Mucosa of rectum (tissue), 2 donors: ENCODE measurements at regions not wholly inside any gene's neighbourhood (a gene's known extent, or its start where the extent isn't known, plus 50 kb on each side); places are given as distances from the start of the nearest gene placed in this dataset.

Source experiments
- H3K27ac ChIP-seq, 2 donors: one replicate each; pipeline ENCODE4 v1.7.0; 2013; ENCODE audit warnings: inconsistent platforms in 2 of 2, low read depth in 2 of 2, low read length in 2 of 2
- H3K27me3 ChIP-seq, 2 donors: one replicate each; pipeline ENCODE4 v1.7.0; 2013; ENCODE audit warnings: low read length in 2 of 2; ENCODE audit not compliant: control insufficient read depth in 2 of 2, insufficient read depth in 2 of 2
- H3K36me3 ChIP-seq, 2 donors: one replicate each; pipeline ENCODE4 v1.7.0; 2013; ENCODE audit warnings: low read length in 2 of 2; ENCODE audit not compliant: control insufficient read depth in 2 of 2, insufficient read depth in 2 of 2
- H3K4me1 ChIP-seq, 2 donors: one replicate each; pipeline ENCODE4 v1.7.0; 2013; ENCODE audit warnings: low read length in 2 of 2, mild to moderate bottlenecking in 1 of 2; ENCODE audit not compliant: control insufficient read depth in 2 of 2, insufficient read depth in 2 of 2
- H3K4me3 ChIP-seq, 2 donors: one replicate each; pipeline ENCODE4 v1.7.0; 2013; ENCODE audit warnings: low read length in 2 of 2
- H3K9ac ChIP-seq, 2 donors: one replicate each; pipeline ENCODE4 v1.7.0; 2013; ENCODE audit warnings: low read length in 2 of 2, low read depth in 1 of 2, mild to moderate bottlenecking in 1 of 2
- H3K9me3 ChIP-seq, 2 donors: one replicate each; pipeline ENCODE4 v1.7.0; 2013; ENCODE audit warnings: low read length in 2 of 2; ENCODE audit not compliant: control insufficient read depth in 2 of 2
- donor health status: healthy.
- donor health status: Normal muscosa, but diverticular disease.

DNA sequence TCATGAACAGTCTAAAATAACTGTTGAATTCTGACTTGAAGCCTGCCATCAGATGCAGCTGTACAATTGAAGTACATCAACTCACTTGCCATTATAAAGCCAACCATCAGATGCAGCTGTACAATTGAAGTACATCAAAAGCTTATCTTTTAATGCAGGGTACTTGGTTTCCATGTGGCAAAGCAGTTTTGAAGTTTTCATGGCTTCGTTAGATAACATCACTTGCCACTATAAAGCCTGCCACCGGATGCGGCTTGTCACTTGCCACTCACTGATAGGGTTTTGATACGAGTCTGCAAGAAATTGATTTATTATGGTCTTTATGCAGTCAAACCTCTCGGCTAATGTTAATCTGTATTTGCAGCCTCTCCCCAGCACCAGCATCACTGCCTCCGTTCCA lies 1605.8 kb downstream of the SUCLG1 start:
- Histone ChIP-seq H3K27me3 (no peaks in the 10 kb centered on the region), H3K4me1 (no peaks in the 10 kb centered on the region), H3K36me3 (no peaks in the 10 kb centered on the region), H3K27ac (no peak overlapping the region), H3K4me3 (no peak overlapping the region), H3K9me3 (no peaks in the 10 kb centered on the region), H3K9ac (no peak overlapping the region)

DNA sequence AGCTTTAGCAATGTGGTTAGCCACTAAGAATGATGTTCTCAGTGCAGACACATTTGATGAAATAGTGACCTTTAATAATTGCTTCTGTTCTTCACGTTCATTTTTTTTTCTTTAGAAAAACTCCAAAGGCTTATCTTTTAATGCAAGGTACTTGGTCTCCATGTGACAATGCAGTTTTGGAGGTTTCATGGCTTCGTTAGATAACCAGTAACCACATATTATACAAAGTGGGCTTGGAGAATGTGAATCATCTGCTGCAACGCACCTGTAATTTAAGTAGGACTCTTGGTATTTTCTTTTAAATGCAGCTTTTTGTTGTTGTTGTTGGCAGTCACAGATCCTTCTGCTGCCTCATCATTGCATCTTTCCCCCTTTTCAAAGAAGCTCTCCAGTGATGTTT lies 1606.3 kb downstream of the SUCLG1 start:
- no peak overlapping the region for H3K27ac ChIP-seq
- no peaks in the 10 kb centered on the region for H3K36me3 ChIP-seq
- no peak overlapping the region for H3K4me3 ChIP-seq
- no peak overlapping the region for H3K9ac ChIP-seq
- H3K27me3 ChIP-seq, result no peaks in the 10 kb centered on the region
- H3K9me3 ChIP-seq, result no peaks in the 10 kb centered on the region
- H3K4me1 ChIP-seq, result no peaks in the 10 kb centered on the region

DNA sequence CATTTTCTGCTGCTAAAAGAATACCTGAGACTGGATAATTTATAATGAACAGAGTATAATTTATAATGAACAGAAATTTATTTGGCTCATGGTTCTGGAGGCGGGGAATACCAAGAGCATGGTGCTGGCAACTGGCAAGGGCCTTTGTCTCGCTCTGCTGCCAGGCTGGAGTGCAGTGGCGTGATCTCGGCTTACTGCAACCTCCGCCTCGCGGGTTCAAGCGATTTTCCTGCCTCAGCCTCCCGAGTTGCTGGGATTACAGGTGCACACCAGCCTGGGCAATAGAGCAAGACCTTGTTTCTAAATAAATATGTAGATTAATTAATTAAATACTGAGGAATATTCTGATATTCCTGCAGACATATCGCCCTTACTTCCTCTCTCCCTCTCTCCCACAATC lies 1610.8 kb downstream of the SUCLG1 start:
- H3K36me3 ChIP-seq, result no peaks in the 10 kb centered on the region
- no peak overlapping the region for H3K27ac ChIP-seq
- H3K27me3 ChIP-seq, result no peaks in the 10 kb centered on the region
- no peak overlapping the region for H3K4me3 ChIP-seq
- no peak overlapping the region for H3K9ac ChIP-seq
- H3K9me3 ChIP-seq, result no peaks in the 10 kb centered on the region
- H3K4me1 ChIP-seq, result no peaks in the 10 kb centered on the region

DNA sequence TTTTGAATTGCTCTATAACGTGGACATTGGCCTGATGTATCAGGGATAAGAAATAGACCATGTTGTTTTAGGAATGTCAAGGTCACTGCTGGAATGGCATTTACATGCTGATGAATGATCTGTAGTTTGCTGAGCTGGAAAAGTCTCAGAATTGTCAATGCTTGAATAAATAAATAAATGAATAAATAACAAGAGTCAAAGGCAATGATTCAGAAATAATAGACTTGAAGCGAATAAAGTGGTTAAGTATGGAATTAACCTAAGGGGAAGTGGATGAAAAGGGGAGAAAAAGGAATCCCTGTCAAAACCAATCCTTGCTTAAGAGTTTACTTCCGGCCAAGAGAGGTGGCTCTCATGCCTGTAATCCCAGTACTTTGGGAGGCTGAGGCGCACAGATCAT lies 1620.0 kb downstream of the SUCLG1 start:
- H3K9me3 ChIP-seq, result no peaks in the 10 kb centered on the region
- H3K4me3 ChIP-seq, result no peak overlapping the region
- no peaks in the 10 kb centered on the region for H3K27me3 ChIP-seq
- no peak overlapping the region for H3K9ac ChIP-seq
- no peaks in the 10 kb centered on the region for H3K4me1 ChIP-seq
- no peak overlapping the region for H3K27ac ChIP-seq
- H3K36me3 ChIP-seq, result no peaks in the 10 kb centered on the region

DNA sequence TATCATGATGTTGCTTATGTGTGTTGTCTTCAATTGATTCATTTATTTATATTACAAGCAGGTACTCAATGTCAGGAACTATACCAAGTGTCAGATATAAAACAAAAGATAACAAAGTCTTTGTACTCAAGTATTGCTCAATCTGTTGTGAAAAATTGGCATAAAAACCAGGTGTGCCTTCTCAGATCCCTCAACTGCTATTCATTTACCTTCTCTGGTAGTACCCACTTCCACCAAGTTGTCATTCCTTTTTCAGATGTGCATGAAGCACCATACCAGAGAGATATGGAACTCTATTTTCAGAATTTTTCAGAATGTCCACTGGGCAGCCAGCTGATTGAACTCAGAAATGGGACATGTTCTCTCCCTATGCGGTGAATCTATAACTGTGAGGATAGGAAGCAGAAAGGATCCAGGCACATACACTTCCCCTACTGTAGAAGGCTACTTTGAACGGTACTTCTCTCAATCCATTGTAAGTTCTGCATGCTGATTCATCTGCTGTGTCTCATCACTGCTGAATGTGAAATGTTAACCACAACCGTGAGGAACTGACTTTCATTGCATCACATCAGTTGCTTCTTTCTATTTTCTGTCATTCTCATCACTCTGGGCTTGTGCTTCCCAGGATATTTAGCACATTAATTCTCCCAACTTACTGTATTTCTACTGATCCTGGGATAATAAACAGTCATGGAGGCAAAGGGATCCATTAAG lies 1621.3 kb downstream of the SUCLG1 start:
- Histone ChIP-seq H3K9ac (no peak overlapping the region), H3K36me3 (no peaks in the 10 kb centered on the region), H3K4me1 (no peaks in the 10 kb centered on the region), H3K27ac (no peak overlapping the region), H3K27me3 (no peaks in the 10 kb centered on the region), H3K4me3 (no peak overlapping the region), H3K9me3 (no peaks in the 10 kb centered on the region)

DNA sequence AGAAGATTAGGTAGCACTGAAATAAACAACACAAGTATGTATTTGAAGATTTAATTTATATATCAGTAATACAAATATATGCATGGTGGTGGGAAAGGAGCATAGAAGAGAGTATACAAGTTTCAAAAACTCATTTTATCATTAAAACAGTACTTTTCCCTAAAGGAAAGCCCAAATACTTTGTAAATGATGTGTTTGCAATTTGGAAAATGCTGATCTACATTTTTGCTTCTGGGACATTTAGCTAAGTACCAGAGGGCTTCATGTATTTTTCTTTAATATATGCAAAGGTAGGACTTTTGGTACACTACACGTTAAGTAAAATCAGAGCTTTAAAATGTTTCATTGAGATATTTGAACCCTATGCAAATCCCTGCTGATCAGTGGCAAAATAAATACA lies 1624.2 kb downstream of the SUCLG1 start:
- H3K27ac ChIP-seq, result no peak overlapping the region
- H3K36me3 ChIP-seq, result no peaks in the 10 kb centered on the region
- no peaks in the 10 kb centered on the region for H3K27me3 ChIP-seq
- no peak overlapping the region for H3K9ac ChIP-seq
- no peak overlapping the region for H3K4me3 ChIP-seq
- no peaks in the 10 kb centered on the region for H3K9me3 ChIP-seq
- H3K4me1 ChIP-seq, result no peaks in the 10 kb centered on the region

DNA sequence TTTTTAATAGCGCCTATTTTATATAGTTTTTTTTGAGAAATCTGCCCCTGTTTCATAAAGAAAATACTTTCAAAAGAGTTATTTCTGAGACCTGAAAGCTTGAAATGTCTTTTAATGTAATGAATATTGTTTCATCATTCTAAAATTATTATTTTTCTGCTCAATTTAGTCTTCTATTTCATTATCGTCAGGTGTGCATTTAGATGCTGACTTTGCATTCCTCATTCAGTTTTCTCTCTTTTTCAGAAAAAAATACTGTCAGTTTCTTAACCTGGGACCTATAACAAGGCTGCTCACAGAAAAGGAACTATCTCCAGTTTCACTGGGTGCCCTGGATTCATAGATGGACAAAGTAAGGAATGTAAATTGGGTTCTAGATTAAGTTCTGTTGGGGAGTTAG lies 1631.7 kb downstream of the SUCLG1 start:
- Histone ChIP-seq H3K27ac (no peak overlapping the region), H3K27me3 (no peaks in the 10 kb centered on the region), H3K36me3 (no peaks in the 10 kb centered on the region), H3K4me1 (no peaks in the 10 kb centered on the region), H3K4me3 (no peak overlapping the region), H3K9ac (no peak overlapping the region), H3K9me3 (peaks cover 0 to 3% of the 10 kb centered on the region in 2 donors)

DNA sequence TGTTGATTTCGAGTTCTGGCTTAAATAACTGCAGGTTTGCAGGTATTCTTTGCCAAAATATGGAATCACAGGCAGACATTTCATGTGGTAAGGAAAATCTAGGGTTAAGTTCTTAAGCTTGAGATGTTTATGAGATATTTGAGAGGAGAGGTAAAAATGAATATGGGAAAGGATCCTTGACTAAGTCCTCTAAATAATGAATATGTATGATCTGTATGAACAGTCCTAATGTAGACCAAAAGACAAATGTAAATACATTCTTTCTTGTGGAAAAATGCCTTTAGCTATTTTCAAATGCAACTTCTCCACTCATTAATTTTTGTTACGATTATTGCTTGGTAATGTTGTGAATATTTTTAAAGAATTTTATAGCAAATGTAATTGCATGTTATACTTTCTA lies 1632.6 kb downstream of the SUCLG1 start:
- H3K4me1 ChIP-seq, result no peaks in the 10 kb centered on the region
- H3K4me3 ChIP-seq, result no peak overlapping the region

DNA sequence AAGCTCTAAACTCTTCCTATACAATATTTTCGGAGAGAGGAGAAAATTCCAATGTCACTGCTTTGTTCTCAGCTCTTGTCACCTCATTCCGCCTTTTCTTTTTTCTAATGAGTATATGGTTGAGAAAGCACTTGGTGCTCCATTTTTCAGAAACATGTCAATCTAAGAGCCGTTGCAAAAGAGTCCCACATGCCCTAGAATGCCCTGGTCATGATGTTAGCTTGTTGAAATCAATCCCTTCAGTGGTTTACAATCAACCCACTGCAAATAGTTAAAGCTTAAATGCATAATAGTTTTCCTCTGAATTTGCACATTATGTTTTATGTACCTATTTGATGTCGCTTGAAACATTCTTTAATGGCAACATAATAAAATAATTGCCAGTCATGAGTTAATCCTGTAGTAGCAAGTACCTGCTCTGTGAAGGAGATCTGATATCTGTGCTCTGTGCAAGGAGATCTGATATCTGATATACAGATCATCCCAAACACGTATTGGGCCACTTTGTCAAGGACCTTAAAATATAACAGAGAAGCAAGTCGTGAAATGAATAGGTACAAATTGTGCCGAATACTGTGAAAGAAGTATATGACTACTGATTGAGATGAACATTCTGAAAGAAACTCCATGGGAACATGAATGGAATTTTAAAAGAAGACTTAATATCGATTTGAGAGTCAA lies 1633.5 kb downstream of the SUCLG1 start:
- Histone ChIP-seq H3K4me3 (no peak overlapping the region), H3K27me3 (no peaks in the 10 kb centered on the region), H3K27ac (no peak overlapping the region), H3K9ac (no peak overlapping the region), H3K36me3 (no peaks in the 10 kb centered on the region), H3K9me3 (peaks cover 0 to 3% of the 10 kb centered on the region in 2 donors), H3K4me1 (no peaks in the 10 kb centered on the region)

More for the DNA sequence above, 1632.6 kb downstream of the SUCLG1 start:
- Histone ChIP-seq H3K9ac (no peak overlapping the region), H3K27ac (no peak overlapping the region), H3K27me3 (no peaks in the 10 kb centered on the region), H3K9me3 (peaks cover 0 to 3% of the 10 kb centered on the region in 2 donors), H3K36me3 (no peaks in the 10 kb centered on the region)

DNA sequence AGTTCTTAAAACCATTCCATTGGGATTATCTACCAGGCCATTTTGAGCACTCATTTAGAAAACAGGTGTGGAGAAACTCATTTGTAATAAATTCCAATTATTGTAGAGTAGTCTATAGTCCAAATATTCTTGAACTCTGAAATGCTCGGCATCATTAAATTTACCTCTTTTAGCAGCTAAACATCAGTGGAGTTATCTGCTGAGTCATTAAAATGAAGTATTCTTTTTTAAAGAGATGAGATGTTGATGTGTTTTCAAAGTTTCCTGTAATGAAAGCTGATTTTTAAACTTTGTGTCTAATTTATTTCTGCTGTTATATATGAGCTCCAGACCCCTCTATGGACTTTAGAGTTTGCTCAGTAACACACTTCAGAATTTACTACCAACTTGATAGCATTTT lies 1635.2 kb downstream of the SUCLG1 start:
- peaks cover 0 to 3% of the 10 kb centered on the region in 2 donors for H3K9me3 ChIP-seq
- H3K27me3 ChIP-seq, result no peaks in the 10 kb centered on the region
- no peaks in the 10 kb centered on the region for H3K4me1 ChIP-seq
- H3K4me3 ChIP-seq, result no peak overlapping the region
- no peaks in the 10 kb centered on the region for H3K36me3 ChIP-seq
- H3K27ac ChIP-seq, result no peak overlapping the region
- no peak overlapping the region for H3K9ac ChIP-seq
